Immature natural killer cell (primary cell): ENCODE measurements at regions not wholly inside any gene's neighbourhood (a gene's known extent, or its start where the extent isn't known, plus 50 kb on each side); places are given as distances from the start of the nearest gene placed in this dataset.

Experiments used
- DNase-seq, 3 donors: peaks; one replicate each; pipeline ENCODE4 v3.0.0; 2022; ENCODE audit warnings: mixed read lengths in 1 of 3
- H3K27ac Mint-ChIP-seq, 6 donors: one replicate each; pipeline ENCODE4 v1.8.0; 2020; ENCODE audit warnings: mixed read lengths in 6 of 6, mild to moderate bottlenecking in 5 of 6, inconsistent platforms in 4 of 6, moderate library complexity in 3 of 6
- H3K27me3 Mint-ChIP-seq, 3 donors: one replicate each; pipeline ENCODE4 v1.8.0; 2020 to 2021; ENCODE audit warnings: low read depth in 3 of 3, mild to moderate bottlenecking in 3 of 3, mixed read lengths in 3 of 3, moderate library complexity in 3 of 3, inconsistent platforms in 1 of 3
- H3K36me3 Mint-ChIP-seq, 3 donors: one replicate each; pipeline ENCODE4 v1.8.0; 2020; ENCODE audit warnings: mixed read lengths in 3 of 3, inconsistent platforms in 2 of 3, mild to moderate bottlenecking in 2 of 3
- H3K4me1 Mint-ChIP-seq, 2 donors: one replicate each; pipeline ENCODE4 v1.8.0; 2020; ENCODE audit warnings: inconsistent platforms in 2 of 2, mild to moderate bottlenecking in 2 of 2, mixed read lengths in 2 of 2, moderate library complexity in 1 of 2
- H3K4me3 Mint-ChIP-seq, 5 donors: one replicate each; pipeline ENCODE4 v1.8.0; 2020; ENCODE audit warnings: mild to moderate bottlenecking in 5 of 5, mixed read lengths in 5 of 5, inconsistent platforms in 3 of 5, moderate library complexity in 3 of 5
- H3K9me3 Mint-ChIP-seq, 6 donors: one replicate each; pipeline ENCODE4 v1.8.0; 2020; ENCODE audit warnings: mild to moderate bottlenecking in 6 of 6, mixed read lengths in 6 of 6, inconsistent platforms in 4 of 6, moderate library complexity in 3 of 6

DNA sequence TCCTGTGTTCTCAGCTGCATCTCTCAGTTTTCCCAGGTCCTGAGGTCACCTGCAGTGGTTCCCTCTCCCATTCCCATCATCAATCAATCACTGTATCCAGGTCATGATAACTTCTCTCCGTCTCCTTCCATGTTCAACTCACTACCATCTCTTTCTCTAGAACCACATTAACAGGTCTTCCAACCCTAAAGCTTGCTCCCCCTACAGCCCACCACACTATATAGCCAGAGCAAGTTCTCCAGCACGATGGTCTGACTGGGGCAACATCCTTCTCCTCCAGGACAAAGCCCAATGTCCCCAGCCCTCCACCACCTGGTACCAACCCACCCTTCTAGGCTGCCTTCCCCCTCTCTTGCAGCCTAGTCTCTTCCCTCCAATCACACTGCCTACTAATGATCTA lies 241.6 kb downstream of the CDK5RAP2 start:
- Mint-ChIP-seq H3K27me3 (peaks cover 1 to 8% (median 3%) of the 10 kb centered on the region in 3 donors), H3K4me3 (no peak overlapping the region), H3K4me1 (no peaks in the 10 kb centered on the region), H3K27ac (no peak overlapping the region), H3K9me3 (no peaks in the 10 kb centered on the region), H3K36me3 (no peaks in the 10 kb centered on the region)
- DNase-seq = no peak

DNA sequence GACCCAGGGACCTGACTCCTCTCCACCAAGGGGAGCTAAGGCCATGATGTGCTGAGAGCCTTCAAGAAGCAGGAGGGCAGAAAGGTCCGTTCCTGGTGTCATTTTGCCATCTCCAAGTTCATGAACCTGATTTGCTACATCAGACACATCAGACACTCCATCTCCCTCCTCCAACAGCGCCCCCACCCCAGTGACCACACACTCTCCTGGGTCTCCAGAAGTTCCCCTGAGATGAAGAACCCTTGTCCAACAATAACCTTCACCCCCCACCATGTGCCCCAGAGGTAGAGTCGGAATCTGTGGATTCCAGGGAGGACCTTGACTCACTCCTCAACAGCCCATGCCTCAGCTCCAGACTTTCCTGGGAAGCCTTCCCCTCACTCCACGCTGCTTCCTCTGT lies 242.8 kb downstream of the CDK5RAP2 start:
- Mint-ChIP-seq H3K9me3 (no peaks in the 10 kb centered on the region), H3K4me3 (no peak overlapping the region), H3K4me1 (no peaks in the 10 kb centered on the region), H3K36me3 (no peaks in the 10 kb centered on the region), H3K27me3 (peaks cover 3 to 4% (median 3%) of the 10 kb centered on the region in 3 donors), H3K27ac (no peak overlapping the region)
- no peak for DNase-seq

GRCh38 chr9:120336753-120337090 lies 243.2 kb downstream of the CDK5RAP2 start:
- no peak overlapping the region for H3K4me3 Mint-ChIP-seq
- H3K36me3 Mint-ChIP-seq = no peaks in the 10 kb centered on the region
- H3K9me3 Mint-ChIP-seq = no peaks in the 10 kb centered on the region
- H3K4me1 Mint-ChIP-seq = no peaks in the 10 kb centered on the region
- no peak overlapping the region for H3K27ac Mint-ChIP-seq
- H3K27me3 Mint-ChIP-seq = peaks cover 2 to 6% (median 5%) of the 10 kb centered on the region in 3 donors
- no peak for DNase-seq

DNA sequence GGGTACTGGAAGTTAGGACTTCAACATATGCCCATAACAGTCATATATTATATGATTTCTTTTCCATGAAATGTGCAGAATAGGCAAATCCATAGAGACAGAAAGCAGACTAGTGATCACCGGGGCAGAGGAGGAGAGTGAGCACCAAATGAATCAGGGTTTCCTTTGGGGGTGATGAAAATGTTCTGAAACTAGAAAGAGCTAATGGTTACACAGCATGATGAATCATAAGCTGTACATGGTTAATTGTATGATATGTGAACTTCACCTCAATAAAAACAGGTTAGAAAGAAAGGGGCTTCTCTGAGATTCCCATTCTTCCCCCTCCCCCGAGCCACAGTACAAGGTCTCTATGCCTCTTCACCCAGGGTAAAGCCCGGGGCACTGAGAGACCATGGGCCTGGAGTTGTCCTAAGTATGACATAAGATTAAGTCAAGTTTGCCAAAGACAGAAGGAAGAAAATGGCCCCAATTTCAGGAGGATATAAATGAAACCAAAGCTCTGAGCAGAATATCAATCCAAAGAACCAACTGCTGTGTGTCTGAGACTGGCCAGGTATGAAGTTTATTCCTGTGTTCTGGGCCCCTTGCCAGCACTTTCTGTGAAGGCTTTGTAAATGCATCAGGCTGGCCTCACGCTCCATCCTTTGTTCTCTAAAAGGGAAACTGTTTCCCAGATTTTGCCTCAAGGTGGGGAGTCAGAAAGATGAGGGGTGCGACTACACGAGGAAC lies 243.8 kb downstream of the CDK5RAP2 start:
- no peak overlapping the region for H3K4me3 Mint-ChIP-seq
- no peak for DNase-seq
- H3K27me3 Mint-ChIP-seq = peaks cover 3 to 8% (median 5%) of the 10 kb centered on the region in 3 donors
- no peaks in the 10 kb centered on the region for H3K36me3 Mint-ChIP-seq
- no peaks in the 10 kb centered on the region for H3K9me3 Mint-ChIP-seq
- no peaks in the 10 kb centered on the region for H3K4me1 Mint-ChIP-seq
- H3K27ac Mint-ChIP-seq = no peak overlapping the region

- no peaks in the 10 kb centered on the region for H3K4me1 Mint-ChIP-seq
- H3K36me3 Mint-ChIP-seq = peaks cover 0 to 1% (median 0%) of the 10 kb centered on the region in 3 donors
- H3K27me3 Mint-ChIP-seq = peaks cover 4 to 10% (median 9%) of the 10 kb centered on the region in 3 donors
- H3K27ac Mint-ChIP-seq = no peak overlapping the region
- DNase-seq = no peak
- H3K9me3 Mint-ChIP-seq = no peaks in the 10 kb centered on the region
- no peak overlapping the region for H3K4me3 Mint-ChIP-seq
Measured at GRCh38 chr9:120331913-120332312, 248.1 kb downstream of the CDK5RAP2 start.

DNA sequence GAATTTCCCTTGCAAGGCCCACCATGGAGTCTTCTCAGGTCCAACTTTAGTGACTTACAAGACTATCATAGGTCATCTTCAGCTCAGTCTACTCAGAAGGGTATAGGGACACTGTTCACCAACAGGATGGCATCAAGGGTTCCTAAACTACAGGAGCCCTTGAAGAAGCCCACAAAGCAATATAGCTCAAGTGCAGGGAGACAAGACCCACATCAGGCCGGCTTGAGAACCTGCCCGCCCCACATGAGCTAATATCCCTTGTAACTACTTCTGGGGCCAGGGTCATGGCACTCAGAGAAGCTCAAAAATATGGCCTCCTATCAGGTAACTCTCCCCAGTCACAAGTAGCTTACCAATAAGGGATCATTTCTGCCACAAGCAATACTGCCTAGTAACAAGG lies 249.9 kb downstream of the CDK5RAP2 start:
- H3K27me3 Mint-ChIP-seq = peaks cover 7 to 10% (median 10%) of the 10 kb centered on the region in 3 donors
- no peak for DNase-seq
- no peaks in the 10 kb centered on the region for H3K4me1 Mint-ChIP-seq
- no peak overlapping the region for H3K27ac Mint-ChIP-seq
- H3K36me3 Mint-ChIP-seq = peaks cover 0 to 7% (median 3%) of the 10 kb centered on the region in 3 donors
- no peaks in the 10 kb centered on the region for H3K9me3 Mint-ChIP-seq
- H3K4me3 Mint-ChIP-seq = no peak overlapping the region

DNA sequence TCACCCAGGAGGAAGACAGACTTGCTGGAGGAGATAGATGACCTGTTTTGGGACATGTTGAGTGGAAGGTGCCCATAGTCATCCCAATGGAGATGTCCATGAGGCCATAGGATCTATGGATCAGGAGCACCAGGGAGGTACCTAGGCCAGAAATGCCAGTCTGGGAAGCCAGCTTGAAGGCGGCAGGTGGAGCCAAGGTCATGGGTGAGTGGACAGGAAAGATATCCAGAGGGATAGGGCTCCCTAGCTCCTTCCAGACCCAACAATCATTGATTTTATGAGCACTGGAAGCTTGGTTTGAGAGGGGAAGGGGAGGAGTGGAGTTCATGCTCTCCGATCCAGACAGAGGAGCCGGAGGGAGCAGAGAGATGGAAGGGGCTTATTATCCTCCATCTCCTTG lies 252.6 kb downstream of the CDK5RAP2 start:
- no peak for DNase-seq
- H3K36me3 Mint-ChIP-seq = peaks cover 0 to 7% (median 3%) of the 10 kb centered on the region in 3 donors
- H3K27me3 Mint-ChIP-seq = peaks cover 7 to 9% (median 9%) of the 10 kb centered on the region in 3 donors
- H3K4me3 Mint-ChIP-seq = no peak overlapping the region
- H3K27ac Mint-ChIP-seq = no peak overlapping the region
- no peaks in the 10 kb centered on the region for H3K4me1 Mint-ChIP-seq
- no peaks in the 10 kb centered on the region for H3K9me3 Mint-ChIP-seq

DNA sequence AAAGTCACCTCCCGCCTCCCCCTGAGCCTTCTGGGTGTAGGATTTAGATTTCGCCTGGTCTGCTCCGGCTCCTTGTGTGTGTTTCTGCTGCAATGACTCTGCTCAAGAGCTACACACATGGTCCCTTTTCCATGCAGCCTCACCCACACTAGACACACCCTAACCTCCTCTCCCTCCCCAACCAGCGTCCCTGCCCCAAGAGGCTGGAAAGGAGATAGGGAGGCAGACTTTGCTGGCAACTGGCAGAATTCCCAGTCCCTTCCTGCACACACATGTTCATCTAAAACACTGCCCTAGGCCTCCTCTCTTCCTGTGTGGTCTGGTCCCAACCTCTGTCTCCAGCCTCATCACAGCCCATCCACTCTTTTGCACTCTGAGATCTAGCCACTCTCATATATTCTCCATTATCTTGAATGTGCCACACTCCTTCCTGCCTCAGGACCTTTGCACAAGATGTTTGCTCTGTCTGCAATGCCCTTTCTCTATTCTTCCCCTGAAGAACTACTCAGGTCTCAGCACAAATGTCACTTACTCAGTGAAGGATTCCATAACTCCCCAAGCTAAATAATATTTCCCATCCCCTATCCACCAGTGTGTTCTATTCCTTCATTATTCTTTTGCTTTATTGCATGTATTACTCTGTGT lies 253.8 kb downstream of the CDK5RAP2 start:
- H3K27ac Mint-ChIP-seq = no peak overlapping the region
- no peak for DNase-seq
- H3K9me3 Mint-ChIP-seq = no peaks in the 10 kb centered on the region
- H3K36me3 Mint-ChIP-seq = peaks cover 0 to 7% (median 3%) of the 10 kb centered on the region in 3 donors
- H3K27me3 Mint-ChIP-seq = peaks cover 2 to 8% (median 7%) of the 10 kb centered on the region in 3 donors
- no peak overlapping the region for H3K4me3 Mint-ChIP-seq
- H3K4me1 Mint-ChIP-seq = no peaks in the 10 kb centered on the region

DNA sequence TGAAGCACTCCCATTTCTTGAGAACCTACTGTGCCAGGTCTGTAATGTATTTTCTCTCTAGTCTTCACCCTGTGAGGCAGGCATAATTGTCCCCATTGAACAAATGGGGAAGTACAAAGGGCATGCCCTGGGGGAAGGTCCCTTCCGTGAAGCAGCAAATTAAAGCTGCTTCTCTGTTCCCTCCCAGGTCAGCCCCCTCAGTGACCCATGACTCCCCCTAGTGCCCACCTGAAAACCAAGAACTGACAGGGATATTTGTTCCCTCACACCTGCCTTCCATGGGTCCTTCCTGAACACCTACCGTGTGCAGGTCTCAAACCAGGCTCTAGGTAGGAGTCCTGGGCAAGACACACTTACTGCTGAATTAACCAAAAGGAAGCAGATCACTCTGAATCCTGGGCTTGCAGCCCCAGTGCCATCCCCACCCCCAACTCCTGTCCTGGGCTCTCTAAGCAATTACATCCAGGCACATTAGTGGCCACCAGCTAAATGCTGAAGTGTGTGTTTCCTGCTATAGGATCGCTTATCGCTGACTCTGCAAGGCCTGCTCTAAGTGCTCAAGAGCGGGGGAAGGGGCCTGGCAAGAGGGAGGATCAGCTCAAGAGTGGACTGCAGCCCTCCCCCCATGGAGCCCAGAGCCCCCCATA lies 254.8 kb downstream of the CDK5RAP2 start:
- peaks cover 5 to 9% (median 6%) of the 10 kb centered on the region in 3 donors for H3K27me3 Mint-ChIP-seq
- H3K27ac Mint-ChIP-seq = no peak overlapping the region
- no peaks in the 10 kb centered on the region for H3K9me3 Mint-ChIP-seq
- peaks cover 0 to 7% (median 3%) of the 10 kb centered on the region in 3 donors for H3K36me3 Mint-ChIP-seq
- H3K4me3 Mint-ChIP-seq = no peak overlapping the region
- DNase-seq = no peak
- H3K4me1 Mint-ChIP-seq = no peaks in the 10 kb centered on the region

- H3K36me3 Mint-ChIP-seq = peaks cover 0 to 7% (median 3%) of the 10 kb centered on the region in 3 donors
- no peak for DNase-seq
- H3K9me3 Mint-ChIP-seq = no peaks in the 10 kb centered on the region
- no peaks in the 10 kb centered on the region for H3K4me1 Mint-ChIP-seq
- peaks cover 5 to 10% (median 7%) of the 10 kb centered on the region in 3 donors for H3K27me3 Mint-ChIP-seq
- H3K4me3 Mint-ChIP-seq = no peak overlapping the region
- no peak overlapping the region for H3K27ac Mint-ChIP-seq
Measured at GRCh38 chr9:120324461-120324860, 255.5 kb downstream of the CDK5RAP2 start.

DNA sequence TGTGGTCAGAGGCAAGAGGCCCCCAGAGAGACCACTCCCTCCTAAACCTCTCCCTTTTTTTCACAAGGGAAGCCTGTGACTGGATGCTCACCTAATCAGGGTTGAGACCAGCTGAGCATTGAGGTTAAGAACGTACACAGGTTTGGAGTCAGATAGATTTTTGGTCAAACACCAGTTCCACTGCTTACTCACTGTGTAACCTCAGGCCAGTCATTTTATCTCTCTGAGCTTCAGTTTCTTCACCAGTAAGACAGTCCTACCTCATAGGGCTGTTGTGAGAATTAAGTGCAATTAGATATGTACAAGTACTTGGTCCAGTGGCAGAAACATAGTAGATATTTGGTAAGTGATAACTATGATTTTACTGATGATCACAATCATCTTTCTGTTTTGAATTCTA lies 256.8 kb downstream of the CDK5RAP2 start:
- Mint-ChIP-seq H3K27ac (no peak overlapping the region), H3K36me3 (peaks cover 0 to 7% (median 3%) of the 10 kb centered on the region in 3 donors), H3K4me3 (no peak overlapping the region), H3K9me3 (no peaks in the 10 kb centered on the region), H3K4me1 (no peaks in the 10 kb centered on the region), H3K27me3 (peaks cover 7 to 10% (median 10%) of the 10 kb centered on the region in 3 donors)
- no peak for DNase-seq

DNA sequence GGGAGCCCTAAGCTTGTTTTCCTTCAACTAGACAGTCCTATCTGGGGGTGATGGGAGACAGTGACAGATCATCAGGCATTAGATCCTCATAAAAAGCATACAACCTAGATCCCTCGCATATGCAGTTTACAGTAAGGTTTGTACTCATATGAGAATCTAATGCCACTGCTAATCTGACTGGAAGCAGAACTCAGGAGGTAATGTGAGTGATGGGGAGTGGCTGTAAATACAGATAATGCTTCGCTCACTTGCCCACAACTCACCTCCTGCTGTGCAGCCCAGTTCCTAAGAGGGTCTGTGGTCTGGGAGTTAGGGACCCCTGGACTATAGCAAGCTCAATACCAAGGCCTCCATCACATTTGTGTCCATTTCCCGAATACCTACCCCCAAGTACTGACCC lies 260.5 kb downstream of the CDK5RAP2 start:
- DNase-seq = no peak
- peaks cover 3 to 11% (median 4%) of the 10 kb centered on the region in 3 donors for H3K27me3 Mint-ChIP-seq
- no peak overlapping the region for H3K27ac Mint-ChIP-seq

GRCh38 chr9:120315154-120315553 lies 264.8 kb downstream of the CDK5RAP2 start:
- no peaks in the 10 kb centered on the region for H3K4me1 Mint-ChIP-seq
- DNase-seq = no peak
- no peak overlapping the region for H3K27ac Mint-ChIP-seq
- no peak overlapping the region for H3K4me3 Mint-ChIP-seq
- H3K9me3 Mint-ChIP-seq = peaks cover 0 to 6% (median 0%) of the 10 kb centered on the region in 6 donors
- no peaks in the 10 kb centered on the region for H3K36me3 Mint-ChIP-seq
- H3K27me3 Mint-ChIP-seq = peaks cover 2 to 11% (median 5%) of the 10 kb centered on the region in 3 donors

More for the DNA sequence above, 260.5 kb downstream of the CDK5RAP2 start:
- Mint-ChIP-seq H3K36me3 (no peaks in the 10 kb centered on the region), H3K4me1 (no peaks in the 10 kb centered on the region), H3K4me3 (no peak overlapping the region), H3K9me3 (peaks cover 0 to 3% (median 0%) of the 10 kb centered on the region in 6 donors)

GRCh38 chr9:120312031-120312430 lies 267.9 kb downstream of the CDK5RAP2 start:
- Mint-ChIP-seq H3K36me3 (no peaks in the 10 kb centered on the region), H3K9me3 (peaks cover 0 to 6% (median 0%) of the 10 kb centered on the region in 6 donors), H3K4me3 (no peak overlapping the region), H3K4me1 (no peaks in the 10 kb centered on the region), H3K27me3 (peaks cover 0 to 9% (median 4%) of the 10 kb centered on the region in 3 donors), H3K27ac (no peak overlapping the region)
- DNase-seq = no peak
